ENCODE measurements at regions not wholly inside any gene's neighbourhood (a gene's known extent, or its start where the extent isn't known, plus 50 kb on each side); places are given as distances from the start of the nearest gene placed in this dataset.
"Not testable (repeated sequence)": the region's sequence is repeated elsewhere in the genome, so short reads cannot be mapped to it uniquely, and the experiment has no call there.

- no peak for DNase-seq
Measured at GRCh38 chr18:59038295-59039039, 101.2 kb upstream of the SEC11C start.

GRCh38 chr18:59039040-59039320 is 100.7 kb upstream of the SEC11C start:
- not testable (repeated sequence) for DNase-seq

GRCh38 chr18:59039449-59039848 is 100.2 kb upstream of the SEC11C start:
- DNase-seq, result no peak

- no peak for DNase-seq
Measured at GRCh38 chr18:59040770-59041148, 98.9 kb upstream of the SEC11C start.

- DNase-seq, result no peak
Measured at GRCh38 chr18:59041296-59041695, 98.4 kb upstream of the SEC11C start.

GRCh38 chr18:59041819-59042815 is 97.6 kb upstream of the SEC11C start:
- DNase-seq, result no peak

GRCh38 chr18:59044855-59045254 is 94.8 kb upstream of the SEC11C start:
- no peak for DNase-seq

- no peak for DNase-seq
Measured at GRCh38 chr18:59047321-59048047, 92.2 kb upstream of the SEC11C start.

- no peak for DNase-seq
Measured at GRCh38 chr18:59048048-59048363, 91.7 kb upstream of the SEC11C start.

GRCh38 chr18:59048378-59048777 is 91.3 kb upstream of the SEC11C start:
- DNase-seq, result no peak

GRCh38 chr18:59049721-59050660 is 89.7 kb upstream of the SEC11C start:
- no peak for DNase-seq

- no peak for DNase-seq
Measured at GRCh38 chr18:59050661-59051057, 89.0 kb upstream of the SEC11C start.

GRCh38 chr18:59051470-59052165 is 88.1 kb upstream of the SEC11C start:
- no peak for DNase-seq

- DNase-seq, result no peak
Measured at GRCh38 chr18:59052965-59053820, 86.5 kb upstream of the SEC11C start.

- no peak for DNase-seq
Measured at GRCh38 chr18:59054496-59055287, 85.0 kb upstream of the SEC11C start.

- DNase-seq, result no peak
Measured at GRCh38 chr18:59055345-59056032, 84.2 kb upstream of the SEC11C start.

- no peak for DNase-seq
Measured at GRCh38 chr18:59056706-59057492, 82.8 kb upstream of the SEC11C start.

- no peak for DNase-seq
Measured at GRCh38 chr18:59057493-59057795, 82.2 kb upstream of the SEC11C start.

Measured in renal pelvis (tissue), 1 donor.